Stimulated activated CD8-positive, alpha-beta memory T cell treated with anti-CD3 and anti-CD28 coated beads, Interleukin-12 subunit alpha, Interleukin-12 subunit beta, amount 100 ng/mL, for 24 hours (primary cell): ENCODE measurements at regions not wholly inside any gene's neighbourhood (a gene's known extent, or its start where the extent isn't known, plus 50 kb on each side); places are given as distances from the start of the nearest gene placed in this dataset.
"Not testable (repeated sequence)": the region's sequence is repeated elsewhere in the genome, so short reads cannot be mapped to it uniquely, and the experiment has no call there.

Experiments used
- DNase-seq: peaks from one replicate; pipeline ENCODE4 v3.0.0-alpha.2; 2020; ENCODE audit errors: extremely low read depth

DNA sequence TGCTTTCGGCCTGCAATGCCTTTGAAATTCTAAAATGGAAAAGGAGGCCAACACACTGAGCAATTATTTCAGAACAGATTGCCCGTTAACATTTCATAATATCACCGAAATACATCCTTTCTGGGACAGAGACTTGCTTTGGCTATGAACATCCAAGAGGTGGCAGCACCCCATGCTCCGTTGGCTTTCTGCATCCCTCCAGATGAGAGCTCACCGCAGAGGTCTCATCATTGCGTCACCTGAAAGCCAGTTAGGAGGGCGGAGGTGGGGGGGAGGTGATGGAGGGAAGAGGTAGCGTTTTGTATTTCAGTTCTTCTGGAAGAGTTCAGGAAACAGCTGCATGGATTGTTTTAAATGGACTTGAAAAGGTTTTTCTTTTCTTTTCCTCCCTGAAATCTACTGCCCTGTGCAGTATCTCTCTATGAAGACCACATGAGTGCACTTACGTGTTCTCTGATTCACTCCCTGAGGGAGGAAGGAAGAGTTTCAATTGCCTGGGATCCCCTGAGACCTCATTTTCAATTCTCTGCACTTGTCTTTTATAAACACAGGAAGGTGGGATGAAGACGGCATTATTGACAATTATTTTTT is 166.8 kb upstream of the PGRMC2 start:
- DNase-seq: peak; percentile 39

DNA sequence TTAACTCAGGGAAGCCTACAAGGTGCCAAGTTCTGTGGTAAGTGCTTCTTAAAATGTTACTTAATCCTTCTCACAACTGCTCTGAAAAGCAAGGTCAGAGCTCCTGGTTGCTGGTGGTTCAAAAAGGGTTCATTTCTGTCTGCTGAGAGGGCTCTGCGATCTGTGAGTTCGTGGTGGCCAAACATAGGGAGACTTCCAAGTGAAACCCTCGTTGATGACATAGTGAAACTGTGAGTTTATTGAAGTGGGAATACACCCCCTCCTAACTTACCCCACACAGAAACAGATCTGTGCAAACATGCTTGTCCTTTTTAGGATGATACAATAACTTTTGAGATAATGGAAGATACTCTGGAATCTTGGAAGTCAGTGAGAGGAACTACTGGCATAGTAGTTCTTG is 164.8 kb upstream of the PGRMC2 start:
- DNase-seq: no peak

DNA sequence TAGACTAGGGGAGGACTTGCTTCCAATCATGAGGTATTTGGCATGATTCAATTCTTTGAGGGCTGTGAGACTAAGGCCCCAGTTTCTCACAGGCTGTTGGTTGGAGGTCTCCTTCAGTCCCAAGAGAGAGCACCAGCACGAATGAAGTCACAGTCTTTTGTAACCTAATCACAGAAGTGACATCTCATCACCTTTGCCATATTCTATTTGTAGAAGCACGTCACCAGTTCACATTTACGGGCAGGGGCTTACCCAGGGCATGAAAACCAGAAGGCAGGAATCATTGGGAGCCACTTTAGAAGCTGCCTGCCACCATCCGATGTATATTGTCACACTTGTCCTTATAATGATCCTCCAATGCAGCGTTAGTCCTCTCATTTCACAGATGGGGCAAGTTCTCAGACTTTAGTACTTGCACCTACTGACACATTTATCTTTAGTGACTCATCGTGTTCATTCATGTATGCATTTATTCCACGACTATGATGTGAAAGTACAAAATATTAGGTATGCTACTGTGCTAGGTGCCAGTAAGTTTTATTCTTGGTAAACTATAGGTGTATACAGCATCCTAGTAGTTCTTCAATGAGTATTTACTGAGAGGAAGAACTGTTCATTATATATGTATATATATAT is 163.8 kb upstream of the PGRMC2 start:
- no peak for DNase-seq

DNA sequence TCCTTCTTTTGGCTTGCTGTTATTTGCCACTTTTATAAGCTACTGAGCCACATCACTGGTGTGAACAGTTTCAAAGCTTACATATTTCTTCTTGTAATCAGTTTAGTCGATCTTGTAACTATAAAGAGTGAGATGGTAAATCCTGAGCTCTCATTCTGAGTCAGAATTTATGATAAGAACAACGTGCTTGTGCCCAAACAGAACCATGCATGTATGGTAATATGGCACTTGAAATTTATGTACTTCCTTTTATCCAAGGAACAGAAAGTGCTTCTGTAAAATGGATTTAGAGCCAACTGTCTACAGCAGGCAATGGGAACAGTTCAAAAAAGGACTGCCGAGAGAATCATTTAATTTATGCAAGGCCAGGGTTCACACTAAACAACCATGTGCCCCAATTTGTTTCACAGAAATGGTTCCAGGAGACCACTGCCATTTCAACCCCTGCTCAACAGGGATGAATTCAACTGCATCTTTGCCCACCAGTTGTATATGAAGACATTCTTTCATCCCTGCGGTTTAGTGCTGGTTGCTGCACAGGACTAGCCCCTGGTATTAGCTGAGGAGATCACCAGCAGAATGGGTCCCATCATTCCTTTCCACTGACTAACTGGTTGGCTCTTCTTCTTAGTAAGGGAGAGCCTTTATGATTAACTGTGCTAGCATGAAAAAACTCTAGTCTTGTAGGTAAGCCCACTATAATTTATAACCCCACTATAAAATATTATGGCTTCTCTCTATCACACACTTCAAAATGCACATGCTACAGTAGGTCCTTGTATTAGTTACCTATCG is 162.9 kb upstream of the PGRMC2 start:
- no peak for DNase-seq

DNA sequence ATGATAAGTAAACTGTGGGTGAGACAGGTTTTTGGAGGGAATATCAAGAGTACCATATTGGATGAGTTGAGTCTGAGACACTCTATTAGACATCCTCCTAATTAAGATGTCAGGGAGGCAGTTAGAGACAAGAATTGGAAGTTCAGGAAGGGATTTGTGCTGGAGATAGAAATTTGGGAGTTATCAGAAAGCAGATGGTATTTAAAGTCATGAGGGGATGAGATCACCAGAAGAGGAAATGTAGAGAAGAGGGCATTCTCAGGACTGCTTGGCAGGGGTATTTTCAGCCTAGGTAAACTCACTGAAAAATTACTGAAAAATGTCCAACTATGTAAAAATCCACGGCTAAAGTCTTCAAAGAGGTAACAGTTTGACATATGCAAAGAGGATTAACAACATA is 161.6 kb upstream of the PGRMC2 start:
- no peak for DNase-seq

DNA sequence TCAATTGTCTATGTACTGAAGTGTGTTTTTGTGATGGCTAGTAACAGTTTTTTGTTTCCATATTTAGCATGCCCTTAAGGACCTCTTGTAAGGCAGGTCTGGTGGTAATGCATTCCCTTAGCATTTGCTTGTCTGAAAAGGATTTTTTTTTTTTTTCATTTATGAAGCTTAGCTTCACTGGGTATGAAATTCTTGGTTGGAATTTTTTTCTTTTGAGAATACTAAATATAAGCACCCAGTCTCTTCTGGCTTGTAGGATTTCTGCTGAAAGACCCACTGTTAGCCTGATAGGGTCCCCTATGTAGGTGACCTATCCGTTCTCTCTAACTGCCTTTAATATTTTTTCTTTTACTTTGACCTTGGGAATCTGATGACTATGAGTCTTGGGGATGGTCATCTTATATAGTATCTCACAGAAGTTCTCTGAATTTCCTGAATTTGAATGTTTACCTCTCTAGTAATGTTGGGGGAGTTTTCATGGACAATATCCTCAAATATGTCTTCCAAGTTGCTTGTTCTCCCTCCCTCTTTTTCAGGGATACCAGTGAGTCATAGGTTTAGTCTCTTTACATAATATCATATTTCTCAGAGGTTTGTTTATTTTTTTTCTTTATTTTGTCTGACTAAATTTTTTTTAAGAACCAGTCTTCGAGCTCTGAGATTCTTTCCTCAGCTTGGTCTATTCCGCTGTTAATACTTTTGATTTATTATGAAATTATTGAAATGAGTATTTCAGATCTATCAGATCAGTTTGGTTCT is 157.1 kb upstream of the PGRMC2 start:
- DNase-seq: no peak

DNA sequence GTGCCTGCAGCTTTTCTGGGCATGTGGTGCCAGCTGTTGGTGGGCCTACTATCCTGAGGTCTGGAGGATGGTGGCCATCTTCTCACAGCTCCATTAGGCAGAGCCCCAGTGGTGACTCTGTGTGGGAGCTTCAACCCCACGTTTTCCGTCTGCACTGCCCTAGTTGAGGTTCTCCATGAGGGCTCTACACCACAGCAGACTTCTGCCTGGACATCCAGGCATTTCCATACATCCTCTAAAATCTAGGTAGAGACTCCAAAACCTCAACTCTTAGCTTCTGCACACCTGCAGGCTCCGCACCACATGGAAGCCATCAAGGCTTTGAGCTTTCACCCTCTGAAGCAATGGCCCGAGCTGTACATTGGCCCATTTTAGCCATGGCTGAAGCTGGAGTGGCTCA is 153.3 kb upstream of the PGRMC2 start:
- DNase-seq: no peak

DNA sequence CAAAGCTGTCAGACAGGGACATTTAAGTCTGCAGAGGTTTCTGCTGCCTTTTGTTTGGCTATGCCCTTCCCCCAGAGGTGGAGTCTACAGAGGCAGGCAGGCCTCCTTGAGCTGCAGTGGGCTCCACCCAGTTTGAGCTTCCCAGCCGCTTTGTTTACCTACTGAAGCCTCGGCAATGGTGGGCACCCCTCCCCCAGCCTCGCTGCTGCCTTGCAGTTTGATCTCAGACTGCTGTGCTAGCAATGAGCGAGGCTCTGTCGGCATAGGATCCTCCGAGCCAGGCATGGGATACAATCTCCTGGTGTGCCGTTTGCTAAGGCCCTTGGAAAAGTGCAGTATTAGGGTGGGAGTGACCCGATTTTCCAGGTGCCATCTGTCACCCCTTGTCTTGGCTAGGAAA is 149.4 kb upstream of the PGRMC2 start:
- DNase-seq: not testable (repeated sequence)

DNA sequence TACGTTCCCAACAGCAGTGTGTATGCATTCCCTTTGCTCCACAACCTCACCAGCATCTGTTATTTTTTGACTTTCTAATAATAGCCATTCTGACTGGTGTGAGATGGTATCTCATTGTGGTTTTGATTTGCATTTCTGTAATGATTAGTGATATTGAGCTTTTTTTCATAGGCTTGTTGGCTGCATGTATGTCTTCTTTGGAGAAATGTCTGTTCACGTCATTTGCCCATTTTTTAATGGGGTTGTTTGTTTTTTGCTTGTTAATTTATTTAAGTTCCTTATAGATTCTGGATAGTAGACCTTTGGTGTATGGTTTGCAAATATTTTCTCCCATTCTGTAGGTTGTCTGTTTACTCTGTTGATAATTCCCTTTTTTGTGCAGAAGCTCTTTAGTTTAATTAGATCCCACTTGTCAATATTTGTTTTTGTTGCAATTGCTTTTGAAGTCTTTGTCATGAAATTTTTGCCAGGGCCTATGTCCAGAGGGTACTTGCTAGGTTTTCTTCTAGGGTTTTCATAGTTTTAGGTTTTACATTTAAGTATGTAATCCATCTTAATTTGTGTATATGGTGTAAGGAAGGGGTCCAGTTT is 141.5 kb upstream of the PGRMC2 start:
- DNase-seq: not testable (repeated sequence)

DNA sequence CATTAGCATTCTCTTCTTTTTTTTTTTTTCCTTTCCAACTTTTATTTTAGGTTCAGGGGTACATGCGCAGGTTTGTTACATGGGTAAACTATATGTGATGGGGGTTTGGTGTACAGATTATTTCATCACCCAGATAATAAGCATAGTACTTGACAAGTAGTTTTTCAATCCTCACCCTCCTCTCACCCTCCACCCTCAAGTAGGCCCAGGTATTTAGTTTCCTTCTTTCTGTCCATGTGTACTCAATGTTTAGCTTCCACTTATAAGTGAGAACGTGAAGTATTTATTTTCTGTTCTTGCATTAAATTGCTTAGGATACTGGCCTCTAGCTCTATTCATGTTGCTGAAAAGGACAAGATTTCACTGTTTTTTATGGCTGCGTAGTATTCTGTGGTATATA is 140.8 kb upstream of the PGRMC2 start:
- no peak for DNase-seq

DNA sequence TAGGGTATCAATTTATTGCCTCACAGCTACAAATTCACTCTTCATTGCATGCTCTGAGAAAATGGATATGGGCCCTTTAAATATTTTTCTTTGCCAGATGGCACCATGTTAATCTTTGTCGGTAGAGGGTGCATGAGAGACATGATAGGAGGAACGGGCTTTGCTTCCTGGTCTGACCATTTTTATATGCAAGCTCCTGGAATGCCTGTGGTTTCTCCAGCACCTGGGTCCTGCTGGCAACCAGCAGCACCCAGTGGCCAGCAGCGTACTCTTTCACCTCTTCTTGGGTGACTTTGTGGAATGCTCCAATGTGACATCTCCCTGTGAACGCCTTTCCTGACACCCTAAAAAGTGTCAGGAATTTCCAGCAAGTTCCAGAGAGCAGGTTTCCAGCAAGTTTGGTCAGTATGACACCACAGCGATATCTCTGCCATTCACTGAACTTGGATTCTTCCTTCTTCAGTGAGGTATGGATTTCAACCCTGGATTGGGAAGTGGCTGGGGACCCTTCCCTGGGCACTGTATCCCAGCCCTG is 140.3 kb upstream of the PGRMC2 start:
- no peak for DNase-seq

DNA sequence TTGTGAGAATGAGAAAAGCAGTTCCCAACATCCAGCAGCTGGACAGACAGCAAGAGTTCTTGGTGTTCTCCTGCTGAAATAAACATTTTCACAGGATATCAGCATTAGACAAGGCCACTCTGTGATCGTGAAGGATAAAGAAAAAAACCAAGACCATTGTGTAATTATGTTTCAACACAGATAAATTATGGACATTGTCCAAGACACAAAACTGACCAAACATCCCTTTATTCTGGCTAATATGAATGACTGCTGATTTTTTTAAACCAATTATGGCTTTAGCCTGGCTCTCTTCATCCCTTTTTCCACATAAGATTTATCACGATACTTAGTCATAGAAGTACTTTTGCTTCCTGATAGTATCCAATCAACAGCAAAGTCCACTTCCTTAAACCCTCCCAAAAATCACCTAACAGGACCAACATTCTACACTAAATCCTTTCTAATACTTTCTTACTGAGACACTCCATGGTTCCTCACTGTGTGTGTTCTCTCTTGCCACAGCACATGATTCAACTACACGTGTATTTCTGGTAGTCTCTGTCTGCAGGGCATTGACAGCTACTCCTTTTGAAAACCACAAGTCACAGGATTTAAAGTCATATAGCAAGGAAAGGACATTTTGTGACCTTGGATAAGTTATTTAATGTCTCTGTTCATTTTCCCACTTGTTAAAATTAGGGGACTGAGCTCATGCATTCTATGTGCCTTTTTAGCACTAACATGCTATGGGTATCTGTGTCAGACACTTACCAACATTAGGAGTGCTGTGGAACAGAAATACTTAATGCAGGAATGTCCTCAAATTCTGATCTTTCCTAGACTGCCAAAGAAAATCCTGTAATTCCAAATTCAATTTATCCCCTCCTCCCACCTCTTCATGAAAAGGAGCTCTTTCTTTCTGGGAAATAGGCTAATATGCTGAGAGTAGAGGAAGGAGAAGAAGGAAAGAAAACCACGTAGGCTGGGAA is 137.2 kb upstream of the PGRMC2 start:
- DNase-seq: no peak

DNA sequence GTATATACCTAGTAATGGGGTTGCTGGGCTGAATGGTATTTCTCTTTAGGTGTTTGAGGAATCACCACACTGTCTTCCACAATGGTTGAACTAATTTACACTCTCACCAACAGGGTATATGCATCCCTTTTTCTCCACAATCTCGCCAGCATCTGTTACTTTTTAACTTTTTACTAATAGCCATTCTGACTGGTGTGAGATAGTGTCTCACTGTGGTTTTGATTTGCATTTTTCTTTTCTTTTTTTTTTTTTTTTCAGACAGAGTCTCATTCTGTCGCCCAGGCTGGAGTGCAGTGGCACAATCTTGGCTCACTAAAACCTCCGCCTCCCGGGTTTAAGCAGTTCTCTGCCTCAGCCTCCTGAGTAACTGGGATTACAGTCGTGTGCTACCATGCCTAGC is 134.7 kb upstream of the PGRMC2 start:
- DNase-seq: not testable (repeated sequence)

DNA sequence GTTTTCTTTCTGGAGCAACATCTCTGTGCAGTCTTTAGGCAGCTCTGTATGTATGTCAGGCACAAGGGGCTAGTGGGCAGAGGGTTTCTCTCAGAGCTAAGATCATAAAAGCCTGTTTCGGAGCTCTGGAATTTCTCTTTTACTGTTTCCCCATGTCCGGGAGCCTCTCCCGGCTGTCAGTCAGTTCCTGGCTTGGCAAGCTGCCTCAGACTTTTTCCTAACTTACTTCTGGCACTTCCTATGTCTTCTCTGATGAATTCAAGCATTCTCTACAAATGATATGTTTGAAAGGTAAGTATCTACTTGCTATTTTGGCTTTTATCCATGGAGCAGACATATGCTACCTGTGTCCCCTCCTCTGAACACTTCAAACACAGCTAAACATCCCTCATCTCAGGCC is 129.3 kb upstream of the PGRMC2 start:
- DNase-seq: no peak

DNA sequence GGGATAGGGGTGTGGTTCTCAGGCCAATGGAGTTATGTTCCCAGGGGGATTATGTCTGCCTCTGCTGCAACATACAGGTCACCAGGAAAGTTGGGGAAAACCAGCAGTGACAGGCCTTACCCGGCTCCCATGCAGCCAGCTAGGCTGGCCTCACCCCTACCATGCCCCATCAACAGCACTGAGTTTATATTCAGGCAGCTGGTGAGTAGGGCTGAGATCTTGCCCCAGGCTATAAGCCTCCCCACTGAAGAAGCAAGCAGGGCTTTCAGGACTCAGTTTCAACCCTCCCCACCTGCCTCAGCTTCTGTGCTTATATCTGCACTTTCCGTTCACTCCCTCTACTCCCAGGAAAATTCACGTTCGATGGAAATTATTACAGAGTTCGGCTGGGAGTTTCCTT is 122.4 kb upstream of the PGRMC2 start:
- no peak for DNase-seq

DNA sequence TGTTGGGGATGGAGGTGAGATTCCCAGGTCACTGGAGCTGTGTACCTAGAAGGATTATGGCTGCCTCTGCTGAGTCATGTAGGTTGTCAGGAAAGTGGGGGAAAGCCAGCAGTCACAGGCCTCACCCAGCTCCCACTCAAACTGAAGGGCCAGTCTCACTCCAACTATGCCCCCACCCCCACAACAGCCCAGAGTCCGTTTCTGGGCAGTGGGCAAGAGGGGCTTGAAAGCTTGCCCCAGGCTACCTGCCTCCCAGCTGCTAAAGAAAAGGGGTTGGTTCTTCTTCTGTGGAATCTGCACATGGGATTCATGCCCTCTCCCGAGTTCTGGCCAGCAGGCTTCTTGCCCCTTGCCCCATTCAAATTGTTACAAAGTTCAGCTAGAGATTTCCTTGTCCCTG is 116.0 kb upstream of the PGRMC2 start:
- DNase-seq: no peak

DNA sequence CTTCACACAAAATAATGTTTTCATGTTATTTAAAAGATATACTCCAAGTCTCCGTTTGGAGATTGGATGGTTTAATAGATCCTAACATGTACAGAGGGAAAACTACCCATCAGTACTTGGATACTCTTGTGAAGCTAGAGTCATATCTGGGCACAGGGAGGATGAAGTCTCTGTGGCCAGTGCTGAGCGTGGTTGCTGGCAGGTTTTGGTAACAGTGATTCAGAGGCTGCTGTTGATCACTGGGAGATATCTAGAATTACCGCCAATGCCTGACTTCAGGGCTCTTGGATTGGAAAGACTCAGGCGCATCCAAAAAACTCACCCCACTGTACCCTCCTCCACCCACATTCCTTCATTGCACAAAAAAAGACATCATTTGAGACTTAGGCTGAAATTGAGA is 107.2 kb upstream of the PGRMC2 start:
- DNase-seq: no peak

DNA sequence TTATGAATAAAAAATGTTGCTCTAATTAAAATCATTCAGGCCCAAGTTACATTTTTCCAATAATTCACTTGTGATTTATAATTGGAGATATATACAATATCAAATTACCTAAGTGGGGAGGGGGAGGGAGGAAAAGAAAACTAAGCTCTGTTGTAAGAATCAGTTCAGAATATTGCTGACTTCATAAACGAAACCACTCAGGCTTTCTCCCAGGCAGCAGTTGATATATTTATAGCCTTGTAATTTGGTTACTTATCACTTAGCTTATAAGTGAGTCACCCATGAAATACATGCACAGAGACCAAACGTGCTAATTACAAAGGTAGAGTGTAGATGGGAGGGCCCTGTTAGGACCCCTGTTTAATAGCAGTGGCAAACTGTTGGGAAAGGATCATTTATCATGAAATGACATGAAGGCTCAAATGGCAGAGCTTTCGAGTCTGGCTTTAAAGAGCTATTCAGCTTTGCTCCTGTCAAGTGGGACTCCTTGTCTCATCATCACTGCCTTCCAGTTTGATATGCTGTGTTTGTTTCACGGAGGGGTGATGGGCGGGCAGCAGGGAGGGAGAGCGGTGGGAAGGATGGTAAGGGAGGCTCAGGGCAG is 105.6 kb upstream of the PGRMC2 start:
- no peak for DNase-seq

DNA sequence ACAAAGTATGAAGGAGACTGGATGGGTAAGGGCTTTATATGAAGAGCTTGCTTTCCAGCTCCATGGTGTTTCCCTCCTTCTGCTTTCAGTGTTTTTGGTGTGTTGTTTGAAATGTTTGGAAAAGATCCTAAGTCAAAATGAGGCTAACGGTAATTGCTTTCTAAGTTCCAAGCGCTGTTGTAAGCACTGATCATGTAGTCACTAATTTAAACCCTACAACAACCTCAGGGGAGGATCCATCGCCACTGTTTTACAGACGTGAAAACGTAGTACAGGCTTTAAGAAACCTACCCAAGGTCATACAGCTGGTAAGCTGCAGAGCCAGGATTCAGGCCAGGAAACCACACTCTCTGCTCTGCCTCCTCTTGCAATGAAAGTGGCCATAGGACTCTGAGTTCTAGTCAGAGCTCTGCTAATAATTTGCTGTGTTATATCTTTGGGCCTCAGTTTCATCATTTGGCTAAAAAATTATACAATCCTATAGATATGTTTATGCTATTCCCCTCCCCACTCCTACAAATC is 102.9 kb upstream of the PGRMC2 start:
- DNase-seq: no peak

DNA sequence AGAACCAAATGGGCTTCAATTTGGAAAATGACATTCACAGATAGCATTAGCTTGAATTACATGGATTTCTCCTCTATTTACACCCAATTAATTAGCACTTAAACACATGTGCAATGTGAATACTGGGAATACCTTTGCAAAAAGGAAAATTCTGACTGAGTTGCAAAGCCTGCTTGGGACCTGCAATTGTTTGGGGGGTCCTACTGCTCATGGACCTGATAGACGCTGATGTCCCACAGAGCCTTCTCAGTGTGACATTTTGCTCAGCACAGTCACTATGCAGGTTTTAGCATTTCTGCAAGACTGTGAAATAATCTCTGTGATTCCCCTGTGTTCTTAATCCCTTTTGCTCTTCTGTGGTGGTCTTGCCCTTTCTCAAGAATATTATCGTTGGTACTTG is 101.2 kb upstream of the PGRMC2 start:
- no peak for DNase-seq
